ENCODE measurements at regions not wholly inside any gene's neighbourhood (a gene's known extent, or its start where the extent isn't known, plus 50 kb on each side); places are given as distances from the start of the nearest gene placed in this dataset.

DNA sequence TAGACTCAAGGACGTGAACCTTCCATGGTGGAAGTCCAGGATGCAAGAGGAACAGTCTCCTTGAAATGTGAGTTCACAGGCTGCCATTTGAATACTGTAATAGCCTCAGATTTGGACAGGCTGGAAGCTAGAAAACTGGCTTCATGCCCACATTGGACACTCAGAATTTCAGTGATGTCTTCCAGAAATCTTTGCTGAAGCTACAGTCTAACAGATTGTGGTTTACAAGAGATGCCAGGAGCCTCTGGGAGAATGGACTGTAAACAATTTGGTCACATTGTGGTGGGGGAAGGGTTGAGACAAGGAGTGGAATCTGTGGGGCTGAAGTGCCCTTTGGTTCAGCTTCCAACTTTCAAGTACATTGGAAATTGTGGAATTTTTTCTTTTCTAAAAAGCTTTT is 252.0 kb upstream of the PROK2 start:
- H3K4me3 ChIP-seq: no peak overlapping the region
- no peaks in the 10 kb centered on the region for H3K36me3 ChIP-seq

GRCh38 chr3:72035606-72036005 is 250.7 kb upstream of the PROK2 start:
- no peaks in the 10 kb centered on the region for H3K4me1 ChIP-seq
- no peaks in the 10 kb centered on the region for H3K9me3 ChIP-seq
- no peak for TF ChIP-seq CTCF (IDR thresholded peaks at IDR 0.05)
- no peak overlapping the region for H3K4me3 ChIP-seq
- no peak for DNase-seq (ENCODE audit: low spot score)
- H3K36me3 ChIP-seq: no peaks in the 10 kb centered on the region
- H3K27ac ChIP-seq: no peak overlapping the region
- no peaks in the 10 kb centered on the region for H3K27me3 ChIP-seq

More for the DNA sequence above, 252.0 kb upstream of the PROK2 start:
- H3K27me3 ChIP-seq: no peaks in the 10 kb centered on the region
- no peaks in the 10 kb centered on the region for H3K4me1 ChIP-seq
- TF ChIP-seq CTCF (IDR thresholded peaks at IDR 0.05): no peak
- no peak overlapping the region for H3K27ac ChIP-seq
- no peaks in the 10 kb centered on the region for H3K9me3 ChIP-seq
- DNase-seq (ENCODE audit: low spot score): no peak

DNA sequence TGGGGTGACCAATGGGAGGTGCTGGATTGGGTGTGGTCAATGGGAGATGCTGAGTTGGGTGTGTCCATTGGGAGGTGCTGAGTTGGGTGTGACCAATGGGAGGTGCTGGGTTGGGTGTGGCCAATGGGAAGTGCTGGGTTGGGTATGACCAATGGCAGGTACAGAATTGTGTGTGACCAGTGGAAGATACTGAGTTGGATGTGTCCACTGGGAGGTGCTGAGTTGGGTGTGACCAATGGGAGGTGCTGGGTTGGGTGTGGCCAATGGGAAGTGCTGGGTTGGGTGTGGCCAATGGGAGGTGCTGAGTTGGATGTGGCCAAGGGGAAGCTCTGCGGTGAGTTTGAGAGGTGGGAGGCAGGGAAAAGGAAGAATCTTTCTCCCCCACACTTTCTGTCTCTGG is 250.0 kb upstream of the PROK2 start:
- no peaks in the 10 kb centered on the region for H3K9me3 ChIP-seq
- H3K36me3 ChIP-seq: no peaks in the 10 kb centered on the region
- DNase-seq (ENCODE audit: low spot score): no peak
- no peak overlapping the region for H3K27ac ChIP-seq
- no peaks in the 10 kb centered on the region for H3K27me3 ChIP-seq
- no peak overlapping the region for H3K4me3 ChIP-seq
- H3K4me1 ChIP-seq: no peaks in the 10 kb centered on the region
- no peak for TF ChIP-seq CTCF (IDR thresholded peaks at IDR 0.05)

DNA sequence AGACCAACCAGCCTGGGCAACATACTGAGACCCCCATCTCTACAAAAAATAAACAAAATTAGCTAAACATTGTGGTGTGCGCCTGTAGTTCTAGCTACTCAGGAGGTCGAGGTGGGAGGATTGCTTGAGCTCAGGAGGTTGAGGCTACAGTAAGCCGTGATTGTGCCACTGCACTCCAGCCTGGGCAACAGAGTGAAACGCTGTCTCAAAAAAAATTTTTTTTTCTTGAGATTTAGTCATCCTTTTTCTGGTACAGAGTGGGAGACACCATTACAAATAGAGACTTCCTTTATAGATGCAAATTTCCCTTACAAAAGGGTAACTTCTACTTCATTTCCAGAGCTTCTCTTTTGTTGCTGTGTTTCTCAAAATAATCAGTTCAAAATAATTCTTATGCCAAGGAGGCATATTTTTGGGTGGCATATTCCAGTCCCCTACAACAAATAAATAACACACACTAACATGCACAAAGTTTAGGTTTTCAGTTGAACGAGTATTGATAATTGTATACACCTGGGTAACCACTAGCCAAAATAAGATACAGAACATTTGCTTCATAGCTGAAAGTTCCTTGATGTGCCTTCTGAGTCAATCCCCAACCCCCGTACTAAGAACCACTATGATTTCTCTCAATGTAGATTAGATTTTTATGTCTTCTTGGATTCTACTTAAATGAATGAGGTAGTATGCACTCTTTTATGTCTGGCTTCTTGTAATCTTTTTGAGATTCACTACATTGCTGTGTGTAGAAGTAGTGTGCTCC is 248.9 kb upstream of the PROK2 start:
- Histone ChIP-seq H3K4me3 (no peak overlapping the region), H3K36me3 (no peaks in the 10 kb centered on the region), H3K9me3 (no peaks in the 10 kb centered on the region), H3K27ac (no peak overlapping the region), H3K27me3 (no peaks in the 10 kb centered on the region), H3K4me1 (no peaks in the 10 kb centered on the region)
- DNase-seq (ENCODE audit: low spot score): no peak
- no peak for TF ChIP-seq CTCF (IDR thresholded peaks at IDR 0.05)

DNA sequence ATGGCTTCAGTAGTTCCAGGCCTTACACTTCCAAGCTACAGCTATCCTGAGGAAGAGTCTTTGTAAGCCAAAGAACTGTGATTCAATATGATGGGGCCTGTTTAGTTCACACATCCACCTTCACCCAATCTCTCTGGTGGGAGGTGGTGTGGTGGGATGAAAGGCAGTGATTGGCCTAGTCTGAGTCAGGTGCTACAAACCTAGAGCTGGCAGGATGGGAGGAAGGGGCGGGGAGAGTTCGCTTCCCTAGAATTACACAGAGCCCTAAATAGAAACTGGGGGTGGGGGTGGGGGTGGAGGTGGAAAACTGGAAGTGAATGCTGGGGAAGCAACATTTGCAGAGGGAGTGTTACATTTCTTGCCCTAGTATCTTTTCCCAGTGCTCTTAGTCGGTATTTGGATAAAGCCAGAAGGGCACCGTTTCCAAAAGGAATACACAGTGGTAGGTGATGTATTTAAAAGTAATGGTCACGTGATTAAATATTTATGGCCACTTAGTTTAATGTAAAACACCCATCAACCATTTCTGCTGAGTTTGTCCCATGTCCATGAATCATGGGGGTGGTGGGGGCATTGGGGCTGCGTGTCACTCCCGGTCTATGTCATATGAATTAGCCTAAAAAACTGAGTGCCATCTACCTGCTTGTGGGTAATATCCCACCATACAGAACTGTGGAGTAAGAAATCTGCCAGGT is 247.6 kb upstream of the PROK2 start:
- Histone ChIP-seq H3K27ac (no peak overlapping the region), H3K4me1 (no peaks in the 10 kb centered on the region), H3K27me3 (no peaks in the 10 kb centered on the region), H3K4me3 (no peak overlapping the region), H3K36me3 (no peaks in the 10 kb centered on the region), H3K9me3 (no peaks in the 10 kb centered on the region)
- no peak for DNase-seq (ENCODE audit: low spot score)
- no peak for TF ChIP-seq CTCF (IDR thresholded peaks at IDR 0.05)

Data from right atrium auricular region (tissue), 2 donors.